Keratinocyte (primary cell): ENCODE measurements at regions not wholly inside any gene's neighbourhood (a gene's known extent, or its start where the extent isn't known, plus 50 kb on each side); places are given as distances from the start of the nearest gene placed in this dataset.

Experiments used
- DNase-seq: peaks from one replicate; pipeline ENCODE4 v3.0.0-alpha.2; 2011; ENCODE audit warnings: low read depth, missing footprints, low spot score
- FAIRE-seq: peaks from 2 replicates; lab custom pipeline; 2011; peaks lifted over from hg19 to GRCh38; lab: Jason Lieb, UNC
- H2AFZ ChIP-seq: 2 replicates; pipeline ENCODE4 v1.6.0; 2012; ENCODE audit warnings: low read length, control low read depth, inconsistent platforms; ENCODE audit not compliant: control insufficient read depth
- H3K27ac ChIP-seq: 2 replicates; pipeline ENCODE4 v1.5.1; 2011; ENCODE audit warnings: low read length; ENCODE audit not compliant: control insufficient read depth, insufficient read depth
- H3K27me3 ChIP-seq: 3 replicates; pipeline ENCODE4 v1.6.0; 2011; ENCODE audit warnings: low read length; ENCODE audit not compliant: control insufficient read depth, insufficient read depth; ENCODE audit errors: extremely low read depth
- H3K36me3 ChIP-seq, 2 experiments: 2 replicates in 1 of 2; 3 replicates in 1 of 2; pipeline ENCODE4 v1.5.1; 2011; ENCODE audit warnings: low read length in 2 of 2, mild to moderate bottlenecking in 1 of 2; ENCODE audit not compliant: control insufficient read depth in 2 of 2, insufficient read depth in 2 of 2; ENCODE audit errors: extremely low read depth in 1 of 2
- H3K4me1 ChIP-seq: 3 replicates; pipeline ENCODE4 v1.5.1; 2011; ENCODE audit warnings: low read length; ENCODE audit not compliant: control insufficient read depth, insufficient read depth; ENCODE audit errors: extremely low read depth
- H3K4me2 ChIP-seq: 3 replicates; pipeline ENCODE4 v1.6.0; 2011; ENCODE audit warnings: low read depth, low read length; ENCODE audit not compliant: control insufficient read depth, insufficient read depth; ENCODE audit errors: extremely low read depth
- H3K4me3 ChIP-seq, 3 experiments: fragments of 200-600 bp in 1 of 3; sonication (generic) in 1 of 3; 2 replicates in 2 of 3; 3 replicates in 1 of 3; pipeline ENCODE4 v1.5.1; 2011 to 2016; ENCODE audit warnings: low read length in 3 of 3, mild to moderate bottlenecking in 3 of 3, control low read depth in 2 of 3, inconsistent platforms in 1 of 3, low read depth in 1 of 3, mixed read lengths in 1 of 3, mixed run types in 1 of 3, moderate library complexity in 1 of 3; ENCODE audit not compliant: control insufficient read depth in 2 of 3, insufficient read depth in 2 of 3; ENCODE audit errors: extremely low read depth in 1 of 3
- H3K79me2 ChIP-seq: 2 replicates; pipeline ENCODE4 v1.6.0; 2012; ENCODE audit warnings: low read length; ENCODE audit not compliant: control insufficient read depth, insufficient read depth
- H3K9ac ChIP-seq: 3 replicates; pipeline ENCODE4 v1.6.0; 2011; ENCODE audit warnings: low read length; ENCODE audit not compliant: control insufficient read depth, insufficient read depth; ENCODE audit errors: extremely low read depth
- H3K9me1 ChIP-seq: 3 replicates; pipeline ENCODE4 v1.6.0; 2011; ENCODE audit warnings: low read length; ENCODE audit not compliant: control insufficient read depth, insufficient read depth; ENCODE audit errors: extremely low read depth
- H3K9me3 ChIP-seq: 2 replicates; pipeline ENCODE4 v1.5.1; 2012; ENCODE audit warnings: low read depth, low read length; ENCODE audit not compliant: control insufficient read depth
- H4K20me1 ChIP-seq: 3 replicates; pipeline ENCODE4 v1.6.0; 2011; ENCODE audit warnings: low read length; ENCODE audit not compliant: control insufficient read depth, insufficient read depth; ENCODE audit errors: extremely low read depth
- EZH2 ChIP-seq: IDR thresholded peaks from one replicate; pipeline ENCODE4 v1.6.1; 2012; ENCODE audit warnings: inconsistent platforms, mild to moderate bottlenecking, low read length, moderate library complexity
- dilution Hi-C: fragments of 300-500 bp; cut with MboI; formaldehyde crosslinking; loops from one replicate; pipeline ENCODE4 v1.7.0; 2020; ENCODE audit warnings: low sequenced_read_pairs; ENCODE audit not compliant: extremely low pct_ligation_motif_present
- TF ChIP-seq, protein P1 (sequence below), 3 experiments: IDR thresholded peaks in 1 of 3; conservative IDR thresholded peaks in 1 of 3; optimal IDR thresholded peaks in 1 of 3; 2 replicates in 2 of 3; 3 replicates in 1 of 3; pipeline versions ENCODE3 to v1.5.1; 2011; ENCODE audit warnings: low read length in 3 of 3, mild to moderate bottlenecking in 3 of 3, moderate library complexity in 2 of 3, control low read depth in 1 of 3, inconsistent platforms in 1 of 3; ENCODE audit not compliant: insufficient read depth in 2 of 3; ENCODE audit errors: extremely low read depth in 1 of 3

DNA sequence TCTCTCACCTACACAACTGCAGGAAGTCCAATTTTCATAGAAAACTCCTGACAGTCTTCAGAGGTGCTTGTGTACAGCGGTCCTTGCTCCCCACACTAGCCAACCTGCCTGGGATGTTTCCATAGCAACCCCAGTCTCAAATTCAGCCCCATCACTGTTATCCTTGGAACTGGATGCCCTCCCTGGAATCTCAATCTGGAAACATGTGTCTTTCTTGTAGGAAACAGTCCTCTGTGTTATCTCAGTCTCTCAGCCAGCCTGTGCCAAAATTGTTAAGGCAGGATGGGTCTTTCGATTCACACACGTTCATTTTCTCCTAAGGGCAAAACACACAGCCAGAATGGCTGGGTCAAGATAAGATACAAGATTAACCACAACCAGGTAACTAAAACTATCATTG lies 295.5 kb upstream of the RND3 start:
- DNase-seq (no peak), FAIRE-seq (no peak)
- Histone ChIP-seq H3K36me3 (no peaks in the 10 kb centered on the region), H2AFZ (no peak overlapping the region), H3K9me3 (no peaks in the 10 kb centered on the region), H3K4me2 (no peak overlapping the region), H3K4me3 (no peak overlapping the region), H3K9me1 (no peaks in the 10 kb centered on the region), H3K9ac (no peak overlapping the region), H3K27ac (no peak overlapping the region), H3K27me3 (no peaks in the 10 kb centered on the region), H3K79me2 (no peaks in the 10 kb centered on the region), H3K4me1 (no peaks in the 10 kb centered on the region), H4K20me1 (no peaks in the 10 kb centered on the region)
- TF ChIP-seq, protein P1, sequence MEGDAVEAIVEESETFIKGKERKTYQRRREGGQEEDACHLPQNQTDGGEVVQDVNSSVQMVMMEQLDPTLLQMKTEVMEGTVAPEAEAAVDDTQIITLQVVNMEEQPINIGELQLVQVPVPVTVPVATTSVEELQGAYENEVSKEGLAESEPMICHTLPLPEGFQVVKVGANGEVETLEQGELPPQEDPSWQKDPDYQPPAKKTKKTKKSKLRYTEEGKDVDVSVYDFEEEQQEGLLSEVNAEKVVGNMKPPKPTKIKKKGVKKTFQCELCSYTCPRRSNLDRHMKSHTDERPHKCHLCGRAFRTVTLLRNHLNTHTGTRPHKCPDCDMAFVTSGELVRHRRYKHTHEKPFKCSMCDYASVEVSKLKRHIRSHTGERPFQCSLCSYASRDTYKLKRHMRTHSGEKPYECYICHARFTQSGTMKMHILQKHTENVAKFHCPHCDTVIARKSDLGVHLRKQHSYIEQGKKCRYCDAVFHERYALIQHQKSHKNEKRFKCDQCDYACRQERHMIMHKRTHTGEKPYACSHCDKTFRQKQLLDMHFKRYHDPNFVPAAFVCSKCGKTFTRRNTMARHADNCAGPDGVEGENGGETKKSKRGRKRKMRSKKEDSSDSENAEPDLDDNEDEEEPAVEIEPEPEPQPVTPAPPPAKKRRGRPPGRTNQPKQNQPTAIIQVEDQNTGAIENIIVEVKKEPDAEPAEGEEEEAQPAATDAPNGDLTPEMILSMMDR (optimal IDR thresholded peaks at IDR 0.05 in 1 of 3, IDR thresholded peaks at IDR 0.05 in 1 of 3, conservative IDR thresholded peaks at IDR 0.05 in 1 of 3; ENCODE audit: extremely low read depth in 1 of 3, insufficient read depth in 2 of 3, low read length in 3 of 3), result no peak
- no peak for TF ChIP-seq EZH2
- dilution Hi-C loops, result no loop called here

- Histone ChIP-seq H3K4me2 (no peak overlapping the region), H3K4me3 (no peak overlapping the region), H3K4me1 (no peaks in the 10 kb centered on the region), H2AFZ (no peak overlapping the region), H3K9ac (no peak overlapping the region), H3K27me3 (no peaks in the 10 kb centered on the region), H4K20me1 (no peaks in the 10 kb centered on the region), H3K79me2 (no peaks in the 10 kb centered on the region), H3K9me1 (no peaks in the 10 kb centered on the region), H3K36me3 (no peaks in the 10 kb centered on the region), H3K27ac (no peak overlapping the region), H3K9me3 (no peaks in the 10 kb centered on the region)
- DNase-seq (no peak), FAIRE-seq (no peak)
- dilution Hi-C loops, result no loop called here
- no peak for TF ChIP-seq EZH2
- TF ChIP-seq, protein P1 (optimal IDR thresholded peaks at IDR 0.05 in 1 of 3, IDR thresholded peaks at IDR 0.05 in 1 of 3, conservative IDR thresholded peaks at IDR 0.05 in 1 of 3; ENCODE audit: extremely low read depth in 1 of 3, insufficient read depth in 2 of 3, low read length in 3 of 3), result no peak
Measured at GRCh38 chr2:150782613-150783012, 295.1 kb upstream of the RND3 start.
